HEK293 (cell line): ENCODE measurements at regions not wholly inside any gene's neighbourhood (a gene's known extent, or its start where the extent isn't known, plus 50 kb on each side); places are given as distances from the start of the nearest gene placed in this dataset.

Source experiments
- EGR2 ChIP-seq: fragments of 450-650 bp; formaldehyde crosslinking; IDR thresholded peaks from 2 replicates; pipeline ENCODE4 v1.5.1; 2016; ENCODE audit warnings: low read depth, missing biosample characterization, missing genetic modification characterization
- FEZF1 ChIP-seq: fragments of 450-650 bp; formaldehyde crosslinking; IDR thresholded peaks from 2 replicates; pipeline ENCODE4 v1.5.1; 2016; ENCODE audit warnings: missing biosample characterization, missing genetic modification characterization
- GLI2 ChIP-seq: fragments of 450-650 bp; formaldehyde crosslinking; IDR thresholded peaks from 2 replicates; pipeline ENCODE4; 2017; ENCODE audit warnings: missing biosample characterization, missing genetic modification characterization, low read depth, borderline replicate concordance
- GLIS1 ChIP-seq: fragments of 450-650 bp; formaldehyde crosslinking; IDR thresholded peaks from 2 replicates; pipeline ENCODE4 v1.5.1; 2016; ENCODE audit warnings: missing biosample characterization, missing genetic modification characterization
- KLF1 ChIP-seq: fragments of 450-650 bp; formaldehyde crosslinking; IDR thresholded peaks from 2 replicates; pipeline ENCODE4 v1.5.1; 2016; ENCODE audit warnings: missing biosample characterization, missing genetic modification characterization
- KLF7 ChIP-seq: fragments of 450-650 bp; formaldehyde crosslinking; IDR thresholded peaks from 2 replicates; pipeline ENCODE4 v1.5.1; 2016; ENCODE audit warnings: missing biosample characterization, missing genetic modification characterization, borderline replicate concordance
- KLF8 ChIP-seq: fragments of 450-650 bp; formaldehyde crosslinking; IDR thresholded peaks from 2 replicates; pipeline ENCODE4 v1.5.1; 2016; ENCODE audit warnings: missing biosample characterization, missing genetic modification characterization
- RBAK ChIP-seq: fragments of 450-650 bp; formaldehyde crosslinking; IDR thresholded peaks from 2 replicates; pipeline ENCODE4 v1.5.1; 2016; ENCODE audit warnings: missing biosample characterization, missing genetic modification characterization
- SP3 ChIP-seq: fragments of 450-650 bp; formaldehyde crosslinking; IDR thresholded peaks from 2 replicates; pipeline ENCODE4 v1.5.1; 2016; ENCODE audit warnings: missing biosample characterization, missing genetic modification characterization
- YY1 ChIP-seq: fragments of 450-650 bp; formaldehyde crosslinking; IDR thresholded peaks from 2 replicates; pipeline ENCODE4 v1.5.1; 2018; ENCODE audit warnings: missing biosample characterization, missing genetic modification characterization
- ZBTB20 ChIP-seq: fragments of 450-650 bp; formaldehyde crosslinking; IDR thresholded peaks from 2 replicates; pipeline ENCODE4 v1.5.1; 2016; ENCODE audit warnings: missing biosample characterization, missing genetic modification characterization
- ZFP37 ChIP-seq: fragments of 450-650 bp; formaldehyde crosslinking; IDR thresholded peaks from 2 replicates; pipeline ENCODE4 v1.5.1; 2016; ENCODE audit warnings: missing biosample characterization, missing genetic modification characterization
- ZNF19 ChIP-seq: fragments of 450-650 bp; formaldehyde crosslinking; IDR thresholded peaks from 2 replicates; pipeline ENCODE4; 2016; ENCODE audit warnings: missing biosample characterization, missing genetic modification characterization, low read depth
- ZNF202 ChIP-seq: fragments of 450-650 bp; formaldehyde crosslinking; IDR thresholded peaks from 2 replicates; pipeline ENCODE4 v1.5.1; 2016; ENCODE audit warnings: missing biosample characterization, missing genetic modification characterization, borderline replicate concordance
- ZNF324 ChIP-seq: fragments of 450-650 bp; formaldehyde crosslinking; IDR thresholded peaks from 2 replicates; pipeline ENCODE4 v1.5.1; 2016; ENCODE audit warnings: missing biosample characterization, missing genetic modification characterization
- ZNF335 ChIP-seq: fragments of 450-650 bp; formaldehyde crosslinking; conservative IDR thresholded peaks from 2 replicates; pipeline ENCODE4 v1.5.1; 2016; ENCODE audit warnings: missing biosample characterization, missing genetic modification characterization
- ZNF48 ChIP-seq: fragments of 450-650 bp; formaldehyde crosslinking; IDR thresholded peaks from 2 replicates; pipeline ENCODE4 v1.5.1; 2016; ENCODE audit warnings: missing biosample characterization, missing genetic modification characterization
- ZNF521 ChIP-seq: fragments of 450-650 bp; formaldehyde crosslinking; IDR thresholded peaks from 2 replicates; pipeline ENCODE4 v1.5.1; 2017; ENCODE audit warnings: missing biosample characterization, mild to moderate bottlenecking, missing genetic modification characterization
- ZNF629 ChIP-seq: fragments of 450-650 bp; formaldehyde crosslinking; IDR thresholded peaks from 2 replicates; pipeline ENCODE4 v1.5.1; 2017; ENCODE audit warnings: missing biosample characterization, missing genetic modification characterization
- ZNF658 ChIP-seq: fragments of 450-650 bp; formaldehyde crosslinking; IDR thresholded peaks from 2 replicates; pipeline ENCODE4; 2016; ENCODE audit warnings: missing biosample characterization, missing genetic modification characterization
- ZNF701 ChIP-seq: fragments of 450-650 bp; formaldehyde crosslinking; IDR thresholded peaks from 2 replicates; pipeline ENCODE4 v1.5.1; 2016; ENCODE audit warnings: missing biosample characterization, missing genetic modification characterization
- ZNF768 ChIP-seq: fragments of 450-650 bp; formaldehyde crosslinking; IDR thresholded peaks from 2 replicates; pipeline ENCODE4 v1.5.1; 2018; ENCODE audit warnings: missing biosample characterization, mild to moderate bottlenecking, missing genetic modification characterization
- TF ChIP-seq, protein P1 (sequence below): fragments of 450-650 bp; formaldehyde crosslinking; conservative IDR thresholded peaks from 2 replicates; pipeline ENCODE4 v1.5.1; 2016; ENCODE audit warnings: low read depth, missing biosample characterization, missing genetic modification characterization
- TF ChIP-seq, protein P2 (sequence below): fragments of 450-650 bp; formaldehyde crosslinking; IDR thresholded peaks from 2 replicates; pipeline ENCODE4 v1.5.1; 2016; ENCODE audit warnings: missing biosample characterization, missing genetic modification characterization
- TF ChIP-seq, protein P3 (sequence below): fragments of 450-650 bp; formaldehyde crosslinking; IDR thresholded peaks from 2 replicates; pipeline ENCODE4 v1.5.1; 2017; ENCODE audit warnings: missing biosample characterization, missing genetic modification characterization
- TF ChIP-seq, protein P4 (sequence below): fragments of 450-650 bp; formaldehyde crosslinking; IDR thresholded peaks from 2 replicates; pipeline ENCODE4 v1.5.1; 2016; ENCODE audit warnings: missing biosample characterization, missing genetic modification characterization
- TF ChIP-seq, protein P5 (sequence below): fragments of 450-650 bp; IDR thresholded peaks from 2 replicates; pipeline ENCODE4 v1.5.1; 2018; ENCODE audit warnings: missing biosample characterization, mild to moderate bottlenecking, missing genetic modification characterization
- TF ChIP-seq, protein P6 (sequence below): sonication (generic); formaldehyde crosslinking; IDR thresholded peaks from 2 replicates; pipeline ENCODE4 v1.8.1; 2022; ENCODE audit warnings: mild to moderate bottlenecking, moderate library complexity, missing genetic modification reagents

DNA sequence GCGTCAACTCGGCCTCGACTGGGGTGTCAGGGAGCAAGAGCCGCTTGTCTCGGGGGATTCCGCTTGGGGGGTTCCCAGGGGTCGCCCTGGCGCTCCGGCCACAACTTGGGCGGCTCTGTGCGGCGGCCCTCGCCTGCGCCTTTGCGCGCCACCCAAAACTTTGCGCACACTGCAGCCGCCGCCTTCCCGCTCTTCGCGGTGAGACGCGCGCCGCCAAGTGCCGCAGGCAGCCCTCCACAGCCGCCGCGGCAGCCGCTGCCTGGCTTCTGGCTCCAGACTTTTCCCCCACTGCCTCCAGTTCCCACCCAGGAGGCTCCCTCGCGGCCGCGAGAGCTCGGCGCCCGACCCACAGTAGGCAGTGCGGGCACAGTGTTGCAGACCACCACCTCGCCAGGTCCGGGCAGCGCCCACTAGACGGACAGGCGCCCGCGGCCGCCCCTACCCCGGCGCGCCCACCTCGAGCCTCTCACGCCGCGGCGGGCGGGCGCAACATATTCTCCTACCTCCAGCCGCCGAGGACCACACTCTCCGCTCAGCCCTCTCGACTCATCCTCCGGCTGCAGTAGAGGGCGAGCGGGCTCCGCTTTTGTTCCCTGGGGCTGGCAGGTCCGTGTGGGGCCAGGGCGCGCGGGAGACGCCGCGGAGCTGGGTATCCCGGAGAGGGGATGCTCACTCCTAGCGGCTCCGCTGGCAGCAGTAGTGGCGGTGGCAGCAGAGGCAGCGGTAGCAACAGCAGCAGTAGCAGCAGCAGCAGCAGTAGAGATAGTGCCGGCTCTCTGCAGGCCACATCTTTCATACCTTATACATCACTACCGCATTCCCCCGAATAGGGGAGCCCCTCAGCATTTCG is 296.6 kb downstream of the OMA1 start (continued):
- TF ChIP-seq, protein P1, sequence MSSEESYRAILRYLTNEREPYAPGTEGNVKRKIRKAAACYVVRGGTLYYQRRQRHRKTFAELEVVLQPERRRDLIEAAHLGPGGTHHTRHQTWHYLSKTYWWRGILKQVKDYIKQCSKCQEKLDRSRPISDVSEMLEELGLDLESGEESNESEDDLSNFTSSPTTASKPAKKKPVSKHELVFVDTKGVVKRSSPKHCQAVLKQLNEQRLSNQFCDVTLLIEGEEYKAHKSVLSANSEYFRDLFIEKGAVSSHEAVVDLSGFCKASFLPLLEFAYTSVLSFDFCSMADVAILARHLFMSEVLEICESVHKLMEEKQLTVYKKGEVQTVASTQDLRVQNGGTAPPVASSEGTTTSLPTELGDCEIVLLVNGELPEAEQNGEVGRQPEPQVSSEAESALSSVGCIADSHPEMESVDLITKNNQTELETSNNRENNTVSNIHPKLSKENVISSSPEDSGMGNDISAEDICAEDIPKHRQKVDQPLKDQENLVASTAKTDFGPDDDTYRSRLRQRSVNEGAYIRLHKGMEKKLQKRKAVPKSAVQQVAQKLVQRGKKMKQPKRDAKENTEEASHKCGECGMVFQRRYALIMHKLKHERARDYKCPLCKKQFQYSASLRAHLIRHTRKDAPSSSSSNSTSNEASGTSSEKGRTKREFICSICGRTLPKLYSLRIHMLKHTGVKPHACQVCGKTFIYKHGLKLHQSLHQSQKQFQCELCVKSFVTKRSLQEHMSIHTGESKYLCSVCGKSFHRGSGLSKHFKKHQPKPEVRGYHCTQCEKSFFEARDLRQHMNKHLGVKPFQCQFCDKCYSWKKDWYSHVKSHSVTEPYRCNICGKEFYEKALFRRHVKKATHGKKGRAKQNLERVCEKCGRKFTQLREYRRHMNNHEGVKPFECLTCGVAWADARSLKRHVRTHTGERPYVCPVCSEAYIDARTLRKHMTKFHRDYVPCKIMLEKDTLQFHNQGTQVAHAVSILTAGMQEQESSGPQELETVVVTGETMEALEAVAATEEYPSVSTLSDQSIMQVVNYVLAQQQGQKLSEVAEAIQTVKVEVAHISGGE (tag by site-specific recombination), result no peak
- TF ChIP-seq FEZF1 (tag by site-specific recombination) (no peak), ZFP37 (no peak), ZNF658 (tag by site-specific recombination) (no peak), ZNF202 (no peak), ZNF701 (no peak), KLF7 (tag by site-specific recombination) (no peak), SP3 (tag by site-specific recombination) (no peak), GLIS1 (tag by site-specific recombination) (peak; percentile 45; the same call in 1 of the 2 replicates), ZNF768 (tag by site-specific recombination) (no peak), ZBTB20 (tag by site-specific recombination) (peak; percentile 22; the same call in 1 of the 2 replicates), ZNF335 (tag by site-specific recombination) (peak; percentile 90), ZNF521 (tag by site-specific recombination) (no peak), RBAK (no peak), ZNF19 (tag by site-specific recombination) (no peak), KLF1 (tag by site-specific recombination) (no peak), ZNF324 (tag by site-specific recombination) (no peak), ZNF629 (tag by site-specific recombination) (no peak), GLI2 (tag by site-specific recombination) (no peak), YY1 (no peak; the same call in 1 of the 2 replicates), KLF8 (tag by site-specific recombination) (no peak), EGR2 (tag by site-specific recombination) (no peak), ZNF48 (no peak)
- TF ChIP-seq, protein P2, sequence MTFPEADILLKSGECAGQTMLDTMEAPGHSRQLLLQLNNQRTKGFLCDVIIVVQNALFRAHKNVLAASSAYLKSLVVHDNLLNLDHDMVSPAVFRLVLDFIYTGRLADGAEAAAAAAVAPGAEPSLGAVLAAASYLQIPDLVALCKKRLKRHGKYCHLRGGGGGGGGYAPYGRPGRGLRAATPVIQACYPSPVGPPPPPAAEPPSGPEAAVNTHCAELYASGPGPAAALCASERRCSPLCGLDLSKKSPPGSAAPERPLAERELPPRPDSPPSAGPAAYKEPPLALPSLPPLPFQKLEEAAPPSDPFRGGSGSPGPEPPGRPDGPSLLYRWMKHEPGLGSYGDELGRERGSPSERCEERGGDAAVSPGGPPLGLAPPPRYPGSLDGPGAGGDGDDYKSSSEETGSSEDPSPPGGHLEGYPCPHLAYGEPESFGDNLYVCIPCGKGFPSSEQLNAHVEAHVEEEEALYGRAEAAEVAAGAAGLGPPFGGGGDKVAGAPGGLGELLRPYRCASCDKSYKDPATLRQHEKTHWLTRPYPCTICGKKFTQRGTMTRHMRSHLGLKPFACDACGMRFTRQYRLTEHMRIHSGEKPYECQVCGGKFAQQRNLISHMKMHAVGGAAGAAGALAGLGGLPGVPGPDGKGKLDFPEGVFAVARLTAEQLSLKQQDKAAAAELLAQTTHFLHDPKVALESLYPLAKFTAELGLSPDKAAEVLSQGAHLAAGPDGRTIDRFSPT (tag by site-specific recombination), result peak; percentile 58; the same call in 1 of the 2 replicates
- TF ChIP-seq, protein P3, sequence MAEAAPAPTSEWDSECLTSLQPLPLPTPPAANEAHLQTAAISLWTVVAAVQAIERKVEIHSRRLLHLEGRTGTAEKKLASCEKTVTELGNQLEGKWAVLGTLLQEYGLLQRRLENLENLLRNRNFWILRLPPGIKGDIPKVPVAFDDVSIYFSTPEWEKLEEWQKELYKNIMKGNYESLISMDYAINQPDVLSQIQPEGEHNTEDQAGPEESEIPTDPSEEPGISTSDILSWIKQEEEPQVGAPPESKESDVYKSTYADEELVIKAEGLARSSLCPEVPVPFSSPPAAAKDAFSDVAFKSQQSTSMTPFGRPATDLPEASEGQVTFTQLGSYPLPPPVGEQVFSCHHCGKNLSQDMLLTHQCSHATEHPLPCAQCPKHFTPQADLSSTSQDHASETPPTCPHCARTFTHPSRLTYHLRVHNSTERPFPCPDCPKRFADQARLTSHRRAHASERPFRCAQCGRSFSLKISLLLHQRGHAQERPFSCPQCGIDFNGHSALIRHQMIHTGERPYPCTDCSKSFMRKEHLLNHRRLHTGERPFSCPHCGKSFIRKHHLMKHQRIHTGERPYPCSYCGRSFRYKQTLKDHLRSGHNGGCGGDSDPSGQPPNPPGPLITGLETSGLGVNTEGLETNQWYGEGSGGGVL (tag by site-specific recombination), result peak; percentile 65
- TF ChIP-seq, protein P4, sequence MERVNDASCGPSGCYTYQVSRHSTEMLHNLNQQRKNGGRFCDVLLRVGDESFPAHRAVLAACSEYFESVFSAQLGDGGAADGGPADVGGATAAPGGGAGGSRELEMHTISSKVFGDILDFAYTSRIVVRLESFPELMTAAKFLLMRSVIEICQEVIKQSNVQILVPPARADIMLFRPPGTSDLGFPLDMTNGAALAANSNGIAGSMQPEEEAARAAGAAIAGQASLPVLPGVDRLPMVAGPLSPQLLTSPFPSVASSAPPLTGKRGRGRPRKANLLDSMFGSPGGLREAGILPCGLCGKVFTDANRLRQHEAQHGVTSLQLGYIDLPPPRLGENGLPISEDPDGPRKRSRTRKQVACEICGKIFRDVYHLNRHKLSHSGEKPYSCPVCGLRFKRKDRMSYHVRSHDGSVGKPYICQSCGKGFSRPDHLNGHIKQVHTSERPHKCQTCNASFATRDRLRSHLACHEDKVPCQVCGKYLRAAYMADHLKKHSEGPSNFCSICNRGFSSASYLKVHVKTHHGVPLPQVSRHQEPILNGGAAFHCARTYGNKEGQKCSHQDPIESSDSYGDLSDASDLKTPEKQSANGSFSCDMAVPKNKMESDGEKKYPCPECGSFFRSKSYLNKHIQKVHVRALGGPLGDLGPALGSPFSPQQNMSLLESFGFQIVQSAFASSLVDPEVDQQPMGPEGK (tag by site-specific recombination), result no peak
- TF ChIP-seq, protein P5, sequence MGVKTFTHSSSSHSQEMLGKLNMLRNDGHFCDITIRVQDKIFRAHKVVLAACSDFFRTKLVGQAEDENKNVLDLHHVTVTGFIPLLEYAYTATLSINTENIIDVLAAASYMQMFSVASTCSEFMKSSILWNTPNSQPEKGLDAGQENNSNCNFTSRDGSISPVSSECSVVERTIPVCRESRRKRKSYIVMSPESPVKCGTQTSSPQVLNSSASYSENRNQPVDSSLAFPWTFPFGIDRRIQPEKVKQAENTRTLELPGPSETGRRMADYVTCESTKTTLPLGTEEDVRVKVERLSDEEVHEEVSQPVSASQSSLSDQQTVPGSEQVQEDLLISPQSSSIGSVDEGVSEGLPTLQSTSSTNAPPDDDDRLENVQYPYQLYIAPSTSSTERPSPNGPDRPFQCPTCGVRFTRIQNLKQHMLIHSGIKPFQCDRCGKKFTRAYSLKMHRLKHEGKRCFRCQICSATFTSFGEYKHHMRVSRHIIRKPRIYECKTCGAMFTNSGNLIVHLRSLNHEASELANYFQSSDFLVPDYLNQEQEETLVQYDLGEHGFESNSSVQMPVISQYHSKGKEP (tag by site-specific recombination), result peak; percentile 76
- TF ChIP-seq, protein P6, sequence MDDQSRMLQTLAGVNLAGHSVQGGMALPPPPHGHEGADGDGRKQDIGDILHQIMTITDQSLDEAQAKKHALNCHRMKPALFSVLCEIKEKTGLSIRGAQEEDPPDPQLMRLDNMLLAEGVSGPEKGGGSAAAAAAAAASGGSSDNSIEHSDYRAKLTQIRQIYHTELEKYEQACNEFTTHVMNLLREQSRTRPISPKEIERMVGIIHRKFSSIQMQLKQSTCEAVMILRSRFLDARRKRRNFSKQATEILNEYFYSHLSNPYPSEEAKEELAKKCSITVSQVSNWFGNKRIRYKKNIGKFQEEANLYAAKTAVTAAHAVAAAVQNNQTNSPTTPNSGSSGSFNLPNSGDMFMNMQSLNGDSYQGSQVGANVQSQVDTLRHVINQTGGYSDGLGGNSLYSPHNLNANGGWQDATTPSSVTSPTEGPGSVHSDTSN (CRISPR knock-in tag), result no peak
